ENCODE measurements at regions not wholly inside any gene's neighbourhood (a gene's known extent, or its start where the extent isn't known, plus 50 kb on each side); places are given as distances from the start of the nearest gene placed in this dataset.

- DNase-seq (ENCODE audit: low read depth, low spot score): no peak
These were observed 85.2 kb upstream of the PRR23E start for GRCh38 chr3:127107491-127108375.

GRCh38 chr3:127108796-127109195 is 84.1 kb upstream of the PRR23E start:
- DNase-seq (ENCODE audit: low read depth, low spot score): no peak

- no peak for DNase-seq (ENCODE audit: low read depth, low spot score)
These were observed 81.8 kb upstream of the PRR23E start for GRCh38 chr3:127110982-127111693.

- DNase-seq (ENCODE audit: low read depth, low spot score): no peak
These were observed 79.9 kb upstream of the PRR23E start for GRCh38 chr3:127112796-127113570.

GRCh38 chr3:127113571-127113891 is 79.4 kb upstream of the PRR23E start:
- DNase-seq (ENCODE audit: low read depth, low spot score): no peak

GRCh38 chr3:127114337-127115070 is 78.4 kb upstream of the PRR23E start:
- DNase-seq (ENCODE audit: low read depth, low spot score): no peak

GRCh38 chr3:127115691-127116351 is 77.1 kb upstream of the PRR23E start:
- DNase-seq (ENCODE audit: low read depth, low spot score): no peak

- DNase-seq (ENCODE audit: low read depth, low spot score): no peak
These were observed 74.6 kb upstream of the PRR23E start for GRCh38 chr3:127118366-127118765.

GRCh38 chr3:127119693-127120464 is 73.1 kb upstream of the PRR23E start:
- no peak for DNase-seq (ENCODE audit: low read depth, low spot score)

- DNase-seq (ENCODE audit: low read depth, low spot score): no peak
These were observed 71.9 kb upstream of the PRR23E start for GRCh38 chr3:127120851-127121647.

GRCh38 chr3:127121885-127122284 is 71.0 kb upstream of the PRR23E start:
- DNase-seq (ENCODE audit: low read depth, low spot score): no peak

GRCh38 chr3:127123533-127123932 is 69.4 kb upstream of the PRR23E start:
- DNase-seq (ENCODE audit: low read depth, low spot score): no peak

GRCh38 chr3:127124120-127124519 is 68.8 kb upstream of the PRR23E start:
- no peak for DNase-seq (ENCODE audit: low read depth, low spot score)

- no peak for DNase-seq (ENCODE audit: low read depth, low spot score)
These were observed 61.3 kb upstream of the PRR23E start for GRCh38 chr3:127131424-127132170.

GRCh38 chr3:127132876-127133275 is 60.1 kb upstream of the PRR23E start:
- no peak for DNase-seq (ENCODE audit: low read depth, low spot score)

- DNase-seq (ENCODE audit: low read depth, low spot score): no peak
These were observed 59.0 kb upstream of the PRR23E start for GRCh38 chr3:127133971-127134370.

- no peak for DNase-seq (ENCODE audit: low read depth, low spot score)
These were observed 58.5 kb upstream of the PRR23E start for GRCh38 chr3:127134466-127134865.

- no peak for DNase-seq (ENCODE audit: low read depth, low spot score)
These were observed 58.1 kb upstream of the PRR23E start for GRCh38 chr3:127134887-127135240.
